Astrocyte (in vitro differentiated cells and primary cell): ENCODE measurements at regions not wholly inside any gene's neighbourhood (a gene's known extent, or its start where the extent isn't known, plus 50 kb on each side); places are given as distances from the start of the nearest gene placed in this dataset.

Experiments
- CTCF ChIP-seq: IDR thresholded peaks from 2 replicates; pipeline ENCODE4 v1.5.1; 2011; ENCODE audit warnings: low read depth, mild to moderate bottlenecking, inconsistent platforms, low read length, moderate library complexity; ENCODE audit not compliant: insufficient read depth
- EZH2 ChIP-seq: IDR thresholded peaks from 2 replicates; pipeline ENCODE4 v1.6.1; 2012; ENCODE audit warnings: mild to moderate bottlenecking, low read length, inconsistent platforms; ENCODE audit not compliant: insufficient read depth

- TF ChIP-seq CTCF (no peak), EZH2 (no peak)
These were observed 148.7 kb upstream of the CTSO start for GRCh38 chr4:156102411-156102810.
